Activated T-cell treated with anti-CD3 and anti-CD28 coated beads, Interleukin-2, amount 50 U/mL, for 24 hours (primary cell): ENCODE measurements at regions not wholly inside any gene's neighbourhood (a gene's known extent, or its start where the extent isn't known, plus 50 kb on each side); places are given as distances from the start of the nearest gene placed in this dataset.

Experiments used
- DNase-seq: peaks from one replicate; pipeline ENCODE4 v3.0.0-alpha.2; 2020
- H3K27ac Mint-ChIP-seq: 2 replicates; pipeline ENCODE4 v1.8.0; 2020; ENCODE audit warnings: mild to moderate bottlenecking, mixed read lengths
- H3K27me3 Mint-ChIP-seq: 2 replicates; pipeline ENCODE4 v1.8.0; 2020; ENCODE audit warnings: mixed read lengths
- H3K36me3 Mint-ChIP-seq: 2 replicates; pipeline ENCODE4 v1.8.0; 2020; ENCODE audit warnings: low read depth, mixed read lengths
- H3K4me1 Mint-ChIP-seq: 2 replicates; pipeline ENCODE4 v1.8.0; 2020; ENCODE audit warnings: low read depth, mixed read lengths
- H3K4me3 Mint-ChIP-seq: 2 replicates; pipeline ENCODE4 v1.8.0; 2020; ENCODE audit warnings: mild to moderate bottlenecking, moderate library complexity, mixed read lengths
- H3K9me3 Mint-ChIP-seq: 2 replicates; pipeline ENCODE4 v1.8.0; 2020; ENCODE audit warnings: mixed read lengths

- no peak overlapping the region for H3K27ac Mint-ChIP-seq
- H3K9me3 Mint-ChIP-seq: no peaks in the 10 kb centered on the region
- no peak overlapping the region for H3K4me3 Mint-ChIP-seq
- H3K4me1 Mint-ChIP-seq: peaks cover 33% of the 10 kb centered on the region
- no peaks in the 10 kb centered on the region for H3K36me3 Mint-ChIP-seq
- no peak for DNase-seq
- no peaks in the 10 kb centered on the region for H3K27me3 Mint-ChIP-seq
These were observed 163.5 kb upstream of the LYZL2 start for GRCh38 chr10:30793093-30793492.

GRCh38 chr10:30792025-30792424 is 162.5 kb upstream of the LYZL2 start:
- Mint-ChIP-seq H3K4me1 (peaks cover 36% of the 10 kb centered on the region), H3K27me3 (no peaks in the 10 kb centered on the region), H3K36me3 (no peaks in the 10 kb centered on the region), H3K27ac (peak overlapping the region; percentile 81), H3K4me3 (no peak overlapping the region), H3K9me3 (no peaks in the 10 kb centered on the region)
- DNase-seq: no peak

GRCh38 chr10:30791197-30791611 is 161.7 kb upstream of the LYZL2 start:
- peaks cover 37% of the 10 kb centered on the region for H3K4me1 Mint-ChIP-seq
- H3K4me3 Mint-ChIP-seq: no peak overlapping the region
- no peaks in the 10 kb centered on the region for H3K9me3 Mint-ChIP-seq
- no peaks in the 10 kb centered on the region for H3K36me3 Mint-ChIP-seq
- H3K27me3 Mint-ChIP-seq: no peaks in the 10 kb centered on the region
- H3K27ac Mint-ChIP-seq: peak overlapping the region; percentile 45
- DNase-seq: no peak

GRCh38 chr10:30789806-30790205 is 160.3 kb upstream of the LYZL2 start:
- Mint-ChIP-seq H3K36me3 (no peaks in the 10 kb centered on the region), H3K27me3 (no peaks in the 10 kb centered on the region), H3K27ac (no peak overlapping the region), H3K4me1 (peaks cover 42% of the 10 kb centered on the region), H3K4me3 (no peak overlapping the region), H3K9me3 (no peaks in the 10 kb centered on the region)
- no peak for DNase-seq

- no peak overlapping the region for H3K27ac Mint-ChIP-seq
- no peaks in the 10 kb centered on the region for H3K27me3 Mint-ChIP-seq
- H3K4me3 Mint-ChIP-seq: no peak overlapping the region
- H3K4me1 Mint-ChIP-seq: peaks cover 54% of the 10 kb centered on the region
- DNase-seq: no peak
- H3K36me3 Mint-ChIP-seq: no peaks in the 10 kb centered on the region
- H3K9me3 Mint-ChIP-seq: no peaks in the 10 kb centered on the region
These were observed 158.8 kb upstream of the LYZL2 start for GRCh38 chr10:30788307-30788706.

GRCh38 chr10:30786906-30787305 is 157.4 kb upstream of the LYZL2 start:
- H3K4me1 Mint-ChIP-seq: peaks cover 46% of the 10 kb centered on the region
- DNase-seq: no peak
- H3K9me3 Mint-ChIP-seq: no peaks in the 10 kb centered on the region
- no peak overlapping the region for H3K4me3 Mint-ChIP-seq
- H3K27me3 Mint-ChIP-seq: no peaks in the 10 kb centered on the region
- no peak overlapping the region for H3K27ac Mint-ChIP-seq
- no peaks in the 10 kb centered on the region for H3K36me3 Mint-ChIP-seq

- peaks cover 39% of the 10 kb centered on the region for H3K4me1 Mint-ChIP-seq
- H3K27ac Mint-ChIP-seq: no peak overlapping the region
- H3K27me3 Mint-ChIP-seq: no peaks in the 10 kb centered on the region
- H3K4me3 Mint-ChIP-seq: no peak overlapping the region
- H3K9me3 Mint-ChIP-seq: no peaks in the 10 kb centered on the region
- H3K36me3 Mint-ChIP-seq: no peaks in the 10 kb centered on the region
- no peak for DNase-seq
These were observed 156.6 kb upstream of the LYZL2 start for GRCh38 chr10:30786131-30786530.

- peak; percentile 74 for DNase-seq
- Mint-ChIP-seq H3K4me3 (peak overlapping the region; percentile 75), H3K9me3 (no peaks in the 10 kb centered on the region), H3K36me3 (no peaks in the 10 kb centered on the region), H3K27ac (no peak overlapping the region), H3K27me3 (no peaks in the 10 kb centered on the region), H3K4me1 (peaks cover 34% of the 10 kb centered on the region)
These were observed 155.5 kb upstream of the LYZL2 start for GRCh38 chr10:30784897-30785605.

GRCh38 chr10:30784524-30784896 is 155.0 kb upstream of the LYZL2 start:
- Mint-ChIP-seq H3K36me3 (no peaks in the 10 kb centered on the region), H3K27me3 (no peaks in the 10 kb centered on the region), H3K4me3 (peak overlapping the region; percentile 75), H3K4me1 (peaks cover 31% of the 10 kb centered on the region), H3K27ac (peak overlapping the region; percentile 72), H3K9me3 (no peaks in the 10 kb centered on the region)
- DNase-seq: no peak

- no peaks in the 10 kb centered on the region for H3K27me3 Mint-ChIP-seq
- peak; percentile 87 for DNase-seq
- H3K4me1 Mint-ChIP-seq: peaks cover 31% of the 10 kb centered on the region
- peak overlapping the region; percentile 75 for H3K4me3 Mint-ChIP-seq
- peak overlapping the region; percentile 74 for H3K27ac Mint-ChIP-seq
- no peaks in the 10 kb centered on the region for H3K36me3 Mint-ChIP-seq
- no peaks in the 10 kb centered on the region for H3K9me3 Mint-ChIP-seq
These were observed 154.5 kb upstream of the LYZL2 start for GRCh38 chr10:30783939-30784501.

- DNase-seq: no peak
- no peak overlapping the region for H3K27ac Mint-ChIP-seq
- peaks cover 23% of the 10 kb centered on the region for H3K4me1 Mint-ChIP-seq
- no peaks in the 10 kb centered on the region for H3K9me3 Mint-ChIP-seq
- no peaks in the 10 kb centered on the region for H3K27me3 Mint-ChIP-seq
- no peak overlapping the region for H3K4me3 Mint-ChIP-seq
- no peaks in the 10 kb centered on the region for H3K36me3 Mint-ChIP-seq
These were observed 153.2 kb upstream of the LYZL2 start for GRCh38 chr10:30782537-30783461.

- H3K27me3 Mint-ChIP-seq: no peaks in the 10 kb centered on the region
- no peaks in the 10 kb centered on the region for H3K9me3 Mint-ChIP-seq
- H3K27ac Mint-ChIP-seq: no peak overlapping the region
- DNase-seq: no peak
- no peaks in the 10 kb centered on the region for H3K36me3 Mint-ChIP-seq
- peaks cover 23% of the 10 kb centered on the region for H3K4me1 Mint-ChIP-seq
- no peak overlapping the region for H3K4me3 Mint-ChIP-seq
These were observed 152.6 kb upstream of the LYZL2 start for GRCh38 chr10:30782157-30782536.

GRCh38 chr10:30781670-30782121 is 152.1 kb upstream of the LYZL2 start:
- Mint-ChIP-seq H3K27me3 (no peaks in the 10 kb centered on the region), H3K36me3 (no peaks in the 10 kb centered on the region), H3K9me3 (no peaks in the 10 kb centered on the region), H3K4me1 (peaks cover 23% of the 10 kb centered on the region), H3K27ac (no peak overlapping the region), H3K4me3 (no peak overlapping the region)
- DNase-seq: no peak

GRCh38 chr10:30778769-30779168 is 149.2 kb upstream of the LYZL2 start:
- no peak for DNase-seq
- Mint-ChIP-seq H3K4me1 (peaks cover 8% of the 10 kb centered on the region), H3K27ac (no peak overlapping the region), H3K27me3 (no peaks in the 10 kb centered on the region), H3K4me3 (no peak overlapping the region), H3K9me3 (no peaks in the 10 kb centered on the region), H3K36me3 (no peaks in the 10 kb centered on the region)
